Mammary epithelial cell (primary cell): ENCODE measurements at regions not wholly inside any gene's neighbourhood (a gene's known extent, or its start where the extent isn't known, plus 50 kb on each side); places are given as distances from the start of the nearest gene placed in this dataset.

ENCODE experiments used
- EZH2 ChIP-seq: IDR thresholded peaks from 2 replicates; pipeline ENCODE4 v1.6.1; 2012; ENCODE audit warnings: low read length, inconsistent platforms, borderline replicate concordance
- TF ChIP-seq, protein P1 (sequence below), 2 donors: IDR thresholded peaks in 1 of 2; conservative IDR thresholded peaks in 1 of 2; 2 replicates each; pipeline ENCODE4 v1.5.1; 2011 to 2012; ENCODE audit warnings: inconsistent platforms in 2 of 2, low read length in 2 of 2, mild to moderate bottlenecking in 2 of 2, control low read depth in 1 of 2, low read depth in 1 of 2; ENCODE audit not compliant: insufficient read depth in 1 of 2; ENCODE audit errors: extremely low read depth in 1 of 2

- TF ChIP-seq, protein P1, sequence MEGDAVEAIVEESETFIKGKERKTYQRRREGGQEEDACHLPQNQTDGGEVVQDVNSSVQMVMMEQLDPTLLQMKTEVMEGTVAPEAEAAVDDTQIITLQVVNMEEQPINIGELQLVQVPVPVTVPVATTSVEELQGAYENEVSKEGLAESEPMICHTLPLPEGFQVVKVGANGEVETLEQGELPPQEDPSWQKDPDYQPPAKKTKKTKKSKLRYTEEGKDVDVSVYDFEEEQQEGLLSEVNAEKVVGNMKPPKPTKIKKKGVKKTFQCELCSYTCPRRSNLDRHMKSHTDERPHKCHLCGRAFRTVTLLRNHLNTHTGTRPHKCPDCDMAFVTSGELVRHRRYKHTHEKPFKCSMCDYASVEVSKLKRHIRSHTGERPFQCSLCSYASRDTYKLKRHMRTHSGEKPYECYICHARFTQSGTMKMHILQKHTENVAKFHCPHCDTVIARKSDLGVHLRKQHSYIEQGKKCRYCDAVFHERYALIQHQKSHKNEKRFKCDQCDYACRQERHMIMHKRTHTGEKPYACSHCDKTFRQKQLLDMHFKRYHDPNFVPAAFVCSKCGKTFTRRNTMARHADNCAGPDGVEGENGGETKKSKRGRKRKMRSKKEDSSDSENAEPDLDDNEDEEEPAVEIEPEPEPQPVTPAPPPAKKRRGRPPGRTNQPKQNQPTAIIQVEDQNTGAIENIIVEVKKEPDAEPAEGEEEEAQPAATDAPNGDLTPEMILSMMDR (conservative IDR thresholded peaks at IDR 0.05 in 1 of 2, IDR thresholded peaks at IDR 0.05 in 1 of 2; ENCODE audit: extremely low read depth in 1 of 2, insufficient read depth in 1 of 2, low read depth in 1 of 2, low read length in 2 of 2) = peak in 1 of 2 donors; percentile 30
- no peak for TF ChIP-seq EZH2
These were observed 171.8 kb upstream of the PROK2 start for GRCh38 chr3:71956716-71957115.
